A549 (cell line): ENCODE measurements at regions not wholly inside any gene's neighbourhood (a gene's known extent, or its start where the extent isn't known, plus 50 kb on each side); places are given as distances from the start of the nearest gene placed in this dataset.

ENCODE experiments used
- ATAC-seq, 2 experiments: fragments of 200-7000 bp in 1 of 2; fragments of >200 bp in 1 of 2; cut with Nextera tagmentation in 1 of 2; cut with Tn5 transposase in 1 of 2; 3 replicates each; pipeline versions ENCODE4 v1.8.0 to v1.9.1; 2018 to 2020; ENCODE audit warnings: mild to moderate bottlenecking in 1 of 2, moderate library complexity in 1 of 2
- CTCF ChIA-PET: fragments of 300-600 bp; sonication (Branson Sonifier 250); formaldehyde crosslinking; extraction: SDS; loops from one replicate; lab custom pipeline; 2021; ENCODE audit warnings: antibody characterized with exemption, inconsistent platforms; lab: Yijun Ruan, JAX
- POLR2A ChIA-PET: fragments of 350-600 bp; formaldehyde crosslinking; extraction: SDS; loops from one replicate; lab custom pipeline; 2021; ENCODE audit warnings: antibody characterized with exemption, inconsistent platforms; lab: Yijun Ruan, JAX
- DNase-seq, 2 experiments: peaks; one replicate each; pipeline versions ENCODE4 v3.0.0 to v3.0.0-alpha.2; 2011 to 2016; ENCODE audit warnings: low read depth in 1 of 2, low spot score in 1 of 2
- FAIRE-seq: peaks from 2 replicates; lab custom pipeline; 2011; peaks lifted over from hg19 to GRCh38; lab: Jason Lieb, UNC
- H3K27ac ChIP-seq, 2 experiments: fragments of >200 bp; sonication (Bioruptor Twin); formaldehyde crosslinking; 3 replicates each; pipeline ENCODE4 v1.5.1; 2016 to 2017
- H3K4me1 ChIP-seq: fragments of >200 bp; sonication (Bioruptor Twin); formaldehyde crosslinking; 3 replicates; pipeline ENCODE4 v1.6.1; 2016
- H3K4me2 ChIP-seq: fragments of >200 bp; sonication (Bioruptor Twin); formaldehyde crosslinking; 3 replicates; pipeline ENCODE4 v1.6.1; 2016
- H3K4me3 ChIP-seq: fragments of >200 bp; sonication (Bioruptor Twin); formaldehyde crosslinking; 3 replicates; pipeline ENCODE4 v1.5.1; 2016
- H3K9me3 ChIP-seq: fragments of >200 bp; sonication (Bioruptor Twin); formaldehyde crosslinking; 3 replicates; pipeline ENCODE4 v1.6.1; 2016
- CBX8 ChIP-seq: fragments of 200-600 bp; sonication (generic); IDR thresholded peaks from 2 replicates; pipeline ENCODE4 v1.6.1; 2016
- CTCF ChIP-seq: fragments of >200 bp; sonication (Bioruptor Twin); formaldehyde crosslinking; IDR thresholded peaks from 3 replicates; pipeline ENCODE4 v1.5.1; 2016
- EHF ChIP-seq: fragments of 250-450 bp; sonication (Bioruptor Pico); IDR thresholded peaks from 2 replicates; pipeline ENCODE4 v1.5.0; 2020; ENCODE audit warnings: mild to moderate bottlenecking
- ELK1 ChIP-seq: fragments of 150-350 bp; IDR thresholded peaks from 2 replicates; pipeline ENCODE4 v1.6.1; 2014; ENCODE audit warnings: low read depth, mild to moderate bottlenecking, low read length
- EP300 ChIP-seq, 2 experiments: fragments of >200 bp; sonication (Bioruptor Twin); formaldehyde crosslinking; IDR thresholded peaks; 2 replicates in 1 of 2; 3 replicates in 1 of 2; pipeline ENCODE4 v1.6.1; 2016 to 2017
- ESRRA ChIP-seq: fragments of 150-350 bp; IDR thresholded peaks from 2 replicates; pipeline ENCODE4 v1.6.1; 2014; ENCODE audit warnings: mild to moderate bottlenecking, low read length, borderline replicate concordance
- FOSB ChIP-seq: fragments of 250-450 bp; sonication (Bioruptor Pico); IDR thresholded peaks from 2 replicates; pipeline ENCODE4 v1.5.0; 2020; ENCODE audit warnings: mild to moderate bottlenecking, moderate library complexity
- FOSL2 ChIP-seq, 2 experiments: fragments of 450-650 bp in 1 of 2; fragments of >200 bp in 1 of 2; sonication (Bioruptor Twin) in 1 of 2; formaldehyde crosslinking; IDR thresholded peaks; 2 replicates each; pipeline versions ENCODE4 v1.5.0 to v1.6.1; 2016 to 2020; ENCODE audit warnings: mild to moderate bottlenecking in 1 of 2, moderate library complexity in 1 of 2
- FOXS1 ChIP-seq: fragments of 250-450 bp; sonication (Bioruptor Pico); IDR thresholded peaks from 2 replicates; pipeline ENCODE4 v1.5.0; 2020; ENCODE audit warnings: mild to moderate bottlenecking, moderate library complexity
- MAFK ChIP-seq: fragments of 450-650 bp; IDR thresholded peaks from 2 replicates; pipeline ENCODE4 v1.6.1; 2014; ENCODE audit not compliant: partially characterized antibody
- MAZ ChIP-seq: fragments of 150-350 bp; IDR thresholded peaks from 2 replicates; pipeline ENCODE4 v1.6.1; 2014; ENCODE audit warnings: antibody characterized with exemption, low read depth, low read length, borderline replicate concordance
- MYC ChIP-seq: IDR thresholded peaks from 2 replicates; pipeline ENCODE4 v1.6.1; 2012; ENCODE audit warnings: mild to moderate bottlenecking, inconsistent platforms, low read length, improper control_type of control experiment, borderline replicate concordance
- NFE2L2 ChIP-seq: fragments of 150-350 bp; conservative IDR thresholded peaks from 2 replicates; pipeline ENCODE4 v1.6.1; 2014; ENCODE audit warnings: low read length
- NR3C1 ChIP-seq: fragments of >200 bp; sonication (Bioruptor Twin); formaldehyde crosslinking; IDR thresholded peaks from 3 replicates; pipeline ENCODE4 v1.6.1; 2017
- POLR2A ChIP-seq: IDR thresholded peaks from 2 replicates; pipeline ENCODE4 v1.6.1; 2012; ENCODE audit warnings: mild to moderate bottlenecking, low read length
- RAD21 ChIP-seq, 2 experiments: fragments of >200 bp in 1 of 2; sonication (Bioruptor Twin) in 1 of 2; formaldehyde crosslinking in 1 of 2; IDR thresholded peaks in 1 of 2; conservative IDR thresholded peaks in 1 of 2; 2 replicates in 1 of 2; 3 replicates in 1 of 2; pipeline ENCODE4 v1.6.1; 2012 to 2018; ENCODE audit warnings: inconsistent platforms in 1 of 2
- SREBF2 ChIP-seq: fragments of 450-650 bp; IDR thresholded peaks from 2 replicates; pipeline ENCODE4 v1.6.1; 2014; ENCODE audit warnings: mild to moderate bottlenecking, moderate library complexity
- TP53 ChIP-seq: fragments of 250-450 bp; sonication (Bioruptor Pico); IDR thresholded peaks from 2 replicates; pipeline ENCODE4 v1.5.0; 2021; ENCODE audit warnings: mild to moderate bottlenecking, moderate library complexity
- USF2 ChIP-seq: fragments of 450-650 bp; IDR thresholded peaks from 2 replicates; pipeline ENCODE4 v1.6.1; 2014; ENCODE audit warnings: antibody characterized with exemption
- ZC3H11A ChIP-seq: fragments of 450-650 bp; IDR thresholded peaks from 2 replicates; pipeline ENCODE4 v1.6.1; 2014; ENCODE audit warnings: antibody characterized with exemption, mild to moderate bottlenecking
- ZNF302 ChIP-seq: fragments of 250-450 bp; sonication (Bioruptor Pico); IDR thresholded peaks from 2 replicates; pipeline ENCODE4 v1.9.0; 2021; ENCODE audit warnings: inconsistent platforms, mild to moderate bottlenecking, moderate library complexity
- WGBS: methylation state at CpG from one replicate; pipeline ENCODE4 v1.1.6; 2017; ENCODE audit errors: missing lambda C conversion rate; 5-methylcytosine and 5-hydroxymethylcytosine counted together

- WGBS, result 78% methylated on average over 7 of the region's 7 CpGs
- Histone ChIP-seq H3K4me1 (peaks cover 23% of the 10 kb centered on the region; the same call in 2 of the 3 replicates), H3K4me2 (no peak overlapping the region), H3K9me3 (no peaks in the 10 kb centered on the region), H3K4me3 (no peak overlapping the region), H3K27ac (peak overlapping the region in 1 of 2 experiments; percentile 62; a peak in 4 of 6 replicates)
- no peak for FAIRE-seq
- no peak for ATAC-seq
- DNase-seq, result no peak
- TF ChIP-seq CBX8 (no peak), POLR2A (no peak), FOSL2 (IDR thresholded peaks at IDR 0.05) (no peak), FOSL2 (CRISPR knock-in tag; IDR thresholded peaks at IDR 0.05) (no peak), NFE2L2 (peak; percentile 73), FOSB (CRISPR knock-in tag) (no peak), MYC (no peak), RAD21 (conservative IDR thresholded peaks at IDR 0.05 in 1 of 2, IDR thresholded peaks at IDR 0.05 in 1 of 2) (no peak), MAFK (peak; percentile 86)
- TF ChIP-seq, all 56 proteins: peak for 2
- CTCF ChIA-PET, result no interaction called here
- POLR2A ChIA-PET, result no interaction called here
These were observed 708.1 kb downstream of the EFNA5 start for GRCh38 chr5:106962464-106963230.

- no peak for TF ChIP-seq FOXS1 (CRISPR knock-in tag)
- no peak for TF ChIP-seq ZC3H11A
- no peak for TF ChIP-seq ZNF302 (CRISPR knock-in tag)
- no peak for TF ChIP-seq EHF (CRISPR knock-in tag)
- no peak for TF ChIP-seq MAZ
- ATAC-seq (no peak), DNase-seq (no peak), FAIRE-seq (no peak)
- ChIA-PET CTCF (interaction anchor here (0.5 to 0.6 kb wide), 2 partner anchors 344 to 514 kb away, joined by 3 read pairs; no protein-coding TSS in a partner anchor), POLR2A (interaction anchor here (0.6 kb wide), 1 partner anchor 1508 kb away, joined by 4 read pairs; no protein-coding TSS in a partner anchor)
- H3K4me2 ChIP-seq, result no peak overlapping the region
- H3K4me1 ChIP-seq, result peaks cover 16% of the 10 kb centered on the region; the same call in 2 of the 3 replicates
- no peaks in the 10 kb centered on the region for H3K9me3 ChIP-seq
- no peak overlapping the region for H3K4me3 ChIP-seq
- WGBS, result 51% methylated on average over 2 of the region's 2 CpGs
- no peak overlapping the region for H3K27ac ChIP-seq
These were observed 711.4 kb downstream of the EFNA5 start for GRCh38 chr5:106959387-106959786.

- Histone ChIP-seq H3K4me1 (no peaks in the 10 kb centered on the region; the same call in 2 of the 3 replicates), H3K4me2 (no peak overlapping the region), H3K27ac (no peak overlapping the region), H3K9me3 (no peaks in the 10 kb centered on the region), H3K4me3 (no peak overlapping the region)
- ATAC-seq (no peak), FAIRE-seq (no peak), DNase-seq (no peak)
- whole genome bisulfite sequencing, result 95% methylated on average over 3 of the region's 3 CpGs
- POLR2A ChIA-PET, result no interaction called here
- CTCF ChIA-PET, result no interaction called here
- no peak for TF ChIP-seq ELK1
- no peak for TF ChIP-seq TP53 (CRISPR knock-in tag)
- no peak for TF ChIP-seq ZC3H11A
- TF ChIP-seq USF2, result no peak
- no peak for TF ChIP-seq SREBF2
- no peak for TF ChIP-seq NR3C1
- no peak for TF ChIP-seq CTCF
- no peak for TF ChIP-seq EP300 (IDR thresholded peaks at IDR 0.05)
- no peak for TF ChIP-seq FOXS1 (CRISPR knock-in tag)
- no peak for TF ChIP-seq POLR2A
- TF ChIP-seq ESRRA, result no peak
- TF ChIP-seq, all 56 proteins: peak for 0
These were observed 713.4 kb downstream of the EFNA5 start for GRCh38 chr5:106957336-106957735.
